H1 (cell line): ENCODE measurements at regions not wholly inside any gene's neighbourhood (a gene's known extent, or its start where the extent isn't known, plus 50 kb on each side); places are given as distances from the start of the nearest gene placed in this dataset.

Source experiments
- CTCF ChIA-PET: fragments of 300-600 bp; sonication (Branson Sonifier 250); formaldehyde crosslinking; loops from one replicate; lab custom pipeline; 2021; ENCODE audit not compliant: partially characterized antibody; lab: Charles Lee
- POLR2A ChIA-PET: fragments of 300-600 bp; sonication (Branson Sonifier 250); formaldehyde crosslinking; loops from one replicate; lab custom pipeline; 2021; ENCODE audit warnings: inconsistent platforms; ENCODE audit not compliant: partially characterized antibody; lab: Charles Lee
- DNase-seq, 2 experiments: peaks; one replicate each; pipeline versions ENCODE4 v3.0.0 to v3.0.0-alpha.2; 2010 to 2022; ENCODE audit warnings: low spot score in 2 of 2, low read depth in 1 of 2, mixed read lengths in 1 of 2
- FAIRE-seq: peaks from 2 replicates; lab custom pipeline; 2011; peaks lifted over from hg19 to GRCh38; lab: Jason Lieb, UNC
- H2AFZ ChIP-seq: 2 replicates; pipeline ENCODE4 v1.8.1; 2012; ENCODE audit warnings: low read length, inconsistent platforms
- H2AK5ac ChIP-seq: 2 replicates; pipeline ENCODE4 v1.6.1; 2013; ENCODE audit warnings: low read depth, low read length
- H2BK120ac ChIP-seq: replicated peaks from 2 replicates; pipeline ENCODE3; 2013; ENCODE audit warnings: low read depth, low read length, inconsistent platforms
- H2BK12ac ChIP-seq: 2 replicates; pipeline ENCODE4 v1.6.1; 2013; ENCODE audit warnings: low read depth, low read length
- H2BK15ac ChIP-seq: 2 replicates; pipeline ENCODE4 v1.6.1; 2013; ENCODE audit warnings: low read length
- H2BK20ac ChIP-seq: 2 replicates; pipeline ENCODE4 v1.6.1; 2013; ENCODE audit warnings: low read length
- H2BK5ac ChIP-seq: 2 replicates; pipeline ENCODE4 v1.6.1; 2013; ENCODE audit warnings: low read depth, low read length
- H3K14ac ChIP-seq: 2 replicates; pipeline ENCODE4 v1.6.1; 2013; ENCODE audit warnings: inconsistent platforms; ENCODE audit not compliant: insufficient read length
- H3K18ac ChIP-seq: 2 replicates; pipeline ENCODE4 v1.6.1; 2013; ENCODE audit warnings: low read length; ENCODE audit errors: extremely low read depth
- H3K23ac ChIP-seq: 2 replicates; pipeline ENCODE4 v1.6.1; 2013; ENCODE audit warnings: inconsistent platforms; ENCODE audit not compliant: insufficient read length
- H3K23me2 ChIP-seq: 2 replicates; pipeline ENCODE4 v1.6.1; 2013; ENCODE audit warnings: low read depth, low read length
- H3K27ac ChIP-seq: 2 replicates; pipeline ENCODE4 v1.6.1; 2011; ENCODE audit warnings: low read depth, low read length, inconsistent platforms
- H3K27me3 ChIP-seq, 4 experiments: replicated peaks in 1 of 4; 1 replicate in 1 of 4; 2 replicates in 3 of 4; pipeline versions ENCODE4 v1.6.1 to v1.8.1; 2011 to 2013; ENCODE audit warnings: low read length in 3 of 4, mild to moderate bottlenecking in 3 of 4, inconsistent platforms in 2 of 4, mixed read lengths in 2 of 4, moderate library complexity in 1 of 4; ENCODE audit not compliant: control insufficient read depth in 3 of 4, insufficient read depth in 3 of 4; ENCODE audit errors: extremely low read depth in 1 of 4
- H3K36me3 ChIP-seq, 4 experiments: 2 replicates each; pipeline versions ENCODE4 v1.6.1 to v1.8.1; 2011 to 2013; ENCODE audit warnings: mild to moderate bottlenecking in 4 of 4, low read length in 3 of 4, moderate library complexity in 2 of 4, control low read depth in 1 of 4, inconsistent platforms in 1 of 4; ENCODE audit not compliant: insufficient read depth in 4 of 4, control insufficient read depth in 2 of 4
- H3K4ac ChIP-seq: replicated peaks from 2 replicates; pipeline ENCODE3; 2013; ENCODE audit warnings: low read length, low read depth, mixed read lengths, inconsistent platforms; ENCODE audit not compliant: insufficient read length
- H3K4me1 ChIP-seq, 4 experiments: replicated peaks in 1 of 4; 1 replicate in 1 of 4; 2 replicates in 3 of 4; pipeline versions ENCODE4 v1.6.1 to v1.8.1; 2011 to 2013; ENCODE audit warnings: low read length in 3 of 4, inconsistent platforms in 2 of 4, mixed read lengths in 1 of 4; ENCODE audit not compliant: insufficient read depth in 4 of 4, control insufficient read depth in 3 of 4
- H3K4me2 ChIP-seq, 2 experiments: 2 replicates each; pipeline versions ENCODE4 v1.6.1 to v1.8.1; 2011 to 2013; ENCODE audit warnings: low read depth in 2 of 2, low read length in 2 of 2, control low read depth in 1 of 2, inconsistent platforms in 1 of 2, mild to moderate bottlenecking in 1 of 2; ENCODE audit not compliant: insufficient read depth in 1 of 2
- H3K4me3 ChIP-seq, 4 experiments: fragments of 200-600, 300-600 bp in 1 of 4; sonication (generic), shearing (Covaris generic), sonication (Bioruptor Twin) in 1 of 4; 2 replicates each; pipeline versions ENCODE4 v1.5.1 to v1.8.1; 2011 to 2016; ENCODE audit warnings: low read length in 4 of 4, low read depth in 3 of 4, control low read depth in 2 of 4, inconsistent platforms in 2 of 4, mild to moderate bottlenecking in 2 of 4, mixed read lengths in 1 of 4, moderate library complexity in 1 of 4; ENCODE audit not compliant: insufficient read depth in 2 of 4; ENCODE audit errors: extremely low read depth in 1 of 4
- H3K56ac ChIP-seq: replicated peaks from 2 replicates; pipeline ENCODE3; 2013; ENCODE audit warnings: low read depth, mild to moderate bottlenecking, mixed read lengths, low read length, inconsistent platforms; ENCODE audit not compliant: insufficient read length
- H3K79me1 ChIP-seq: 2 replicates; pipeline ENCODE4 v1.6.1; 2013; ENCODE audit warnings: low read depth, low read length, control low read depth
- H3K79me2 ChIP-seq, 2 experiments: 2 replicates each; pipeline versions ENCODE4 v1.6.1 to v1.8.1; 2012 to 2013; ENCODE audit warnings: low read length in 2 of 2, mild to moderate bottlenecking in 2 of 2, inconsistent platforms in 1 of 2; ENCODE audit not compliant: insufficient read depth in 2 of 2, control insufficient read depth in 1 of 2
- H3K9ac ChIP-seq, 4 experiments: replicated peaks in 1 of 4; 1 replicate in 1 of 4; 2 replicates in 3 of 4; pipeline versions ENCODE4 v1.6.1 to v1.8.1; 2011 to 2013; ENCODE audit warnings: low read depth in 3 of 4, low read length in 3 of 4, control low read depth in 2 of 4, mild to moderate bottlenecking in 2 of 4, moderate library complexity in 2 of 4, inconsistent platforms in 1 of 4; ENCODE audit errors: extremely low read depth in 1 of 4
- H3K9me3 ChIP-seq, 2 experiments: 2 replicates each; pipeline versions ENCODE4 v1.6.1 to v1.8.1; 2012 to 2013; ENCODE audit warnings: mild to moderate bottlenecking in 2 of 2, moderate library complexity in 2 of 2, control low read depth in 1 of 2, inconsistent platforms in 1 of 2, low read depth in 1 of 2, low read length in 1 of 2, mixed read lengths in 1 of 2; ENCODE audit not compliant: insufficient read depth in 2 of 2
- H4K20me1 ChIP-seq, 2 experiments: replicated peaks in 1 of 2; 2 replicates each; pipeline versions ENCODE3 to v1.8.1; 2011 to 2013; ENCODE audit warnings: inconsistent platforms in 2 of 2, low read length in 2 of 2, mild to moderate bottlenecking in 1 of 2; ENCODE audit not compliant: insufficient read depth in 2 of 2, control insufficient read depth in 1 of 2
- H4K5ac ChIP-seq: 2 replicates; pipeline ENCODE4 v1.6.1; 2013; ENCODE audit warnings: low read length, low read depth, mixed read lengths, inconsistent platforms; ENCODE audit not compliant: insufficient read length
- H4K8ac ChIP-seq: 2 replicates; pipeline ENCODE4 v1.8.0; 2013; ENCODE audit warnings: mild to moderate bottlenecking, moderate library complexity, low read length, inconsistent platforms; ENCODE audit not compliant: insufficient read depth; ENCODE audit errors: extremely low read depth
- H4K91ac ChIP-seq: replicated peaks from 2 replicates; pipeline ENCODE3; 2013; ENCODE audit warnings: low read length, mixed read lengths, inconsistent platforms; ENCODE audit not compliant: insufficient read length
- BACH1 ChIP-seq: IDR thresholded peaks from 2 replicates; pipeline ENCODE4 v1.6.1; 2012; ENCODE audit warnings: low read length, improper control_type of control experiment
- CBX5 ChIP-seq: fragments of 300-800, 300-1000 bp; sonication (generic); IDR thresholded peaks from 2 replicates; pipeline ENCODE4 v1.7.1; 2016; ENCODE audit warnings: antibody characterized with exemption, low read length, low read depth
- CEBPB ChIP-seq: IDR thresholded peaks from 2 replicates; pipeline ENCODE4 v1.6.1; 2012; ENCODE audit warnings: low read depth, low read length
- CHD1 ChIP-seq: IDR thresholded peaks from 2 replicates; pipeline ENCODE4 v1.6.1; 2012; ENCODE audit warnings: low read depth, low read length, improper control_type of control experiment
- CREB1 ChIP-seq: IDR thresholded peaks from 2 replicates; pipeline ENCODE4 v1.6.1; 2012; ENCODE audit warnings: inconsistent platforms
- GTF2F1 ChIP-seq: IDR thresholded peaks from 2 replicates; pipeline ENCODE4 v1.6.1; 2012; ENCODE audit warnings: low read depth, low read length, improper control_type of control experiment, borderline replicate concordance
- HDAC2 ChIP-seq, 2 experiments: fragments of 300-600 bp in 1 of 2; sonication (generic) in 1 of 2; IDR thresholded peaks; 2 replicates each; pipeline ENCODE4 v1.6.1; 2011 to 2012; ENCODE audit warnings: low read depth in 2 of 2, low read length in 2 of 2, mild to moderate bottlenecking in 2 of 2, moderate library complexity in 2 of 2, borderline replicate concordance in 1 of 2, inconsistent platforms in 1 of 2
- HDAC6 ChIP-seq: IDR thresholded peaks from one replicate; pipeline ENCODE4 v1.7.1; 2012; ENCODE audit warnings: low read depth, mild to moderate bottlenecking, inconsistent platforms, low read length, moderate library complexity
- KDM4A ChIP-seq: IDR thresholded peaks from one replicate; pipeline ENCODE4 v1.7.1; 2012; ENCODE audit warnings: low read depth, mild to moderate bottlenecking, moderate library complexity, low read length, inconsistent platforms; ENCODE audit not compliant: severe bottlenecking
- KDM5A ChIP-seq: fragments of 200-600 bp; IDR thresholded peaks from 2 replicates; pipeline ENCODE4 v1.7.1; 2012; ENCODE audit warnings: mild to moderate bottlenecking, low read length, inconsistent platforms, mixed read lengths
- PHF8 ChIP-seq: fragments of 200-600 bp; sonication (generic); conservative IDR thresholded peaks from 2 replicates; pipeline ENCODE4 v1.7.1; 2012; ENCODE audit warnings: low read depth, mild to moderate bottlenecking, inconsistent platforms, low read length, moderate library complexity
- POLR2A ChIP-seq, 2 experiments: IDR thresholded peaks; 1 replicate in 1 of 2; 2 replicates in 1 of 2; pipeline ENCODE4 v1.6.1; 2011; ENCODE audit warnings: low read depth in 2 of 2, low read length in 2 of 2, mild to moderate bottlenecking in 2 of 2; ENCODE audit errors: control extremely low read depth in 1 of 2
- POLR2AphosphoS5 ChIP-seq: IDR thresholded peaks from 2 replicates; pipeline ENCODE4 v1.6.1; 2011; ENCODE audit warnings: low read depth, low read length
- RNF2 ChIP-seq: fragments of 200-900, 300-1000 bp; sonication (generic); IDR thresholded peaks from 2 replicates; pipeline ENCODE4 v1.7.1; 2016; ENCODE audit warnings: borderline replicate concordance, low read depth, mild to moderate bottlenecking, antibody characterized with exemption, low read length; ENCODE audit not compliant: poor library complexity, severe bottlenecking; ENCODE audit errors: missing control alignments
- SRF ChIP-seq: IDR thresholded peaks from 2 replicates; pipeline ENCODE4 v1.6.1; 2011; ENCODE audit warnings: mild to moderate bottlenecking, low read depth, low read length, moderate library complexity
- TAF7 ChIP-seq: optimal IDR thresholded peaks from 2 replicates; pipeline ENCODE3; 2011; ENCODE audit warnings: low read depth, mild to moderate bottlenecking, inconsistent platforms, low read length, moderate library complexity, borderline replicate concordance
- WGBS, 2 experiments: shearing (Covaris generic) in 1 of 2; methylation state at CpG; one replicate each; pipeline versions ENCODE4 v1.1.6 to v1.1.7; 2013 to 2015; ENCODE audit warnings: low lambda C conversion rate in 2 of 2, mixed read lengths in 2 of 2, inconsistent platforms in 1 of 2, low coverage in 1 of 2, missing lambda C conversion rate in 1 of 2; ENCODE audit not compliant: insufficient replicate concordance in 2 of 2, insufficient coverage in 1 of 2, insufficient read length in 1 of 2; ENCODE audit errors: extremely low coverage in 1 of 2, missing lambda C conversion rate in 1 of 2; 5-methylcytosine and 5-hydroxymethylcytosine counted together

GRCh38 chr1:195071461-195071860 is 1536.8 kb downstream of the KCNT2 start:
- 88% methylated on average over 6 of the region's 6 CpGs; no CpG with 5 or more reads in 1 of the 2 experiments for WGBS, 2 experiments
- no peak overlapping the region for H2BK15ac ChIP-seq
- no peak overlapping the region for H2BK5ac ChIP-seq
- no peak overlapping the region for H2BK12ac ChIP-seq
- H3K4me2 ChIP-seq: no peak overlapping the region
- H3K56ac ChIP-seq: no peak overlapping the region
- FAIRE-seq (no peak), DNase-seq (no peak)
- no peak overlapping the region for H3K23ac ChIP-seq
- H3K36me3 ChIP-seq: no peaks in the 10 kb centered on the region
- ChIA-PET POLR2A (no interaction called here), CTCF (no interaction called here)
- no peak overlapping the region for H2AFZ ChIP-seq
- no peaks in the 10 kb centered on the region for H4K20me1 ChIP-seq
- no peak overlapping the region for H4K91ac ChIP-seq
- H3K79me2 ChIP-seq: no peaks in the 10 kb centered on the region
- no peak overlapping the region for H3K4me3 ChIP-seq
- no peak overlapping the region for H3K14ac ChIP-seq
- no peak overlapping the region for H2AK5ac ChIP-seq
- H3K27me3 ChIP-seq: no peaks in the 10 kb centered on the region
- H3K79me1 ChIP-seq: no peaks in the 10 kb centered on the region
- no peak overlapping the region for H2BK20ac ChIP-seq
- no peak overlapping the region for H4K5ac ChIP-seq
- H3K9ac ChIP-seq: no peak overlapping the region
- no peaks in the 10 kb centered on the region for H3K4me1 ChIP-seq
- H2BK120ac ChIP-seq: no peak overlapping the region
- H3K4ac ChIP-seq: no peak overlapping the region
- no peaks in the 10 kb centered on the region for H3K23me2 ChIP-seq
- no peak overlapping the region for H3K27ac ChIP-seq
- H3K9me3 ChIP-seq: no peaks in the 10 kb centered on the region
- no peak overlapping the region for H4K8ac ChIP-seq
- H3K18ac ChIP-seq: no peak overlapping the region
- no peak for TF ChIP-seq CREB1
- TF ChIP-seq CEBPB: no peak
- no peak for TF ChIP-seq HDAC2 (IDR thresholded peaks at IDR 0.05; ENCODE audit: borderline replicate concordance in 1 of 2, low read depth in 2 of 2, low read length in 2 of 2)
- TF ChIP-seq PHF8: no peak
- TF ChIP-seq KDM4A: no peak
- no peak for TF ChIP-seq SRF
- no peak for TF ChIP-seq GTF2F1
- TF ChIP-seq RNF2: no peak
- TF ChIP-seq CHD1: no peak
- TF ChIP-seq POLR2A (IDR thresholded peaks at IDR 0.05; ENCODE audit: control extremely low read depth in 1 of 2, low read depth in 2 of 2, low read length in 2 of 2): no peak
- no peak for TF ChIP-seq TAF7
- TF ChIP-seq POLR2AphosphoS5: no peak
- no peak for TF ChIP-seq HDAC6
- TF ChIP-seq BACH1: no peak
- TF ChIP-seq CBX5: no peak
- no peak for TF ChIP-seq KDM5A
